K562 (cell line): ENCODE measurements at regions not wholly inside any gene's neighbourhood (a gene's known extent, or its start where the extent isn't known, plus 50 kb on each side); places are given as distances from the start of the nearest gene placed in this dataset.

Source experiments
- ARID1B ChIP-seq: fragments of 450-650 bp; IDR thresholded peaks from 2 replicates; pipeline ENCODE4 v1.6.1; 2016; ENCODE audit warnings: antibody characterized with exemption, mild to moderate bottlenecking, inconsistent platforms
- BCOR ChIP-seq: fragments of 450-650 bp; IDR thresholded peaks from 2 replicates; pipeline ENCODE4 v1.6.1; 2016
- ELF4 ChIP-seq: fragments of 450-650 bp; formaldehyde crosslinking; IDR thresholded peaks from 2 replicates; pipeline ENCODE4 v1.4.0; 2022; ENCODE audit warnings: missing genetic modification characterization
- ETV5 ChIP-seq: sonication (generic); formaldehyde crosslinking; IDR thresholded peaks from 2 replicates; pipeline ENCODE4 v1.4.0; 2020; ENCODE audit warnings: low read depth, mild to moderate bottlenecking, missing genetic modification reagents
- GATA2 ChIP-seq: sonication (generic); formaldehyde crosslinking; IDR thresholded peaks from 2 replicates; pipeline ENCODE4 v1.4.0; 2020; ENCODE audit warnings: mild to moderate bottlenecking, missing genetic modification reagents
- HDAC1 ChIP-seq, 2 experiments: fragments of 450-650 bp; IDR thresholded peaks; 2 replicates each; pipeline ENCODE4 v1.6.1; 2016 to 2017; ENCODE audit warnings: inconsistent platforms in 1 of 2, mild to moderate bottlenecking in 1 of 2, moderate library complexity in 1 of 2
- HDGF ChIP-seq: fragments of 450-650 bp; IDR thresholded peaks from 2 replicates; pipeline ENCODE4 v1.6.1; 2016
- HEY1 ChIP-seq: fragments of 250-450 bp; sonication (Bioruptor Pico); IDR thresholded peaks from 2 replicates; pipeline ENCODE4 v1.5.0; 2020; ENCODE audit warnings: mild to moderate bottlenecking, moderate library complexity, borderline replicate concordance
- HLTF ChIP-seq: fragments of 450-650 bp; IDR thresholded peaks from 2 replicates; pipeline ENCODE4 v1.6.1; 2016
- MLLT1 ChIP-seq, 2 experiments: fragments of 450-650 bp; IDR thresholded peaks; 2 replicates each; pipeline ENCODE4 v1.6.1; 2016
- MYNN ChIP-seq, 2 experiments: sonication (generic); formaldehyde crosslinking in 1 of 2; IDR thresholded peaks; 2 replicates each; pipeline versions ENCODE4 v1.5.0 to v1.6.1; 2016 to 2020; ENCODE audit warnings: antibody characterized with exemption in 1 of 2, missing genetic modification reagents in 1 of 2
- NCOR1 ChIP-seq: fragments of 450-650 bp; IDR thresholded peaks from 2 replicates; pipeline ENCODE4 v1.6.1; 2016; ENCODE audit warnings: mild to moderate bottlenecking, moderate library complexity
- NFE2L1 ChIP-seq: fragments of 450-650 bp; IDR thresholded peaks from 2 replicates; pipeline ENCODE4 v1.6.1; 2016; ENCODE audit warnings: missing genetic modification characterization, low read depth, mild to moderate bottlenecking, missing compliant biosample characterization, moderate library complexity, borderline replicate concordance
- NR2C1 ChIP-seq, 2 experiments: fragments of 450-650 bp; IDR thresholded peaks; 2 replicates each; pipeline ENCODE4 v1.6.1; 2017; ENCODE audit warnings: mild to moderate bottlenecking in 2 of 2, antibody characterized with exemption in 1 of 2, inconsistent platforms in 1 of 2, missing compliant biosample characterization in 1 of 2, missing genetic modification characterization in 1 of 2
- POLR2AphosphoS2 ChIP-seq: IDR thresholded peaks from 2 replicates; pipeline ENCODE4 v1.6.1; 2012; ENCODE audit warnings: low read length, improper control_type of control experiment
- SMAD4 ChIP-seq: fragments of 250-450 bp; sonication (Bioruptor Pico); conservative IDR thresholded peaks from 2 replicates; pipeline ENCODE4 v1.8.0; 2021; ENCODE audit warnings: inconsistent platforms, mild to moderate bottlenecking, moderate library complexity
- SREBF2 ChIP-seq: sonication (generic); formaldehyde crosslinking; IDR thresholded peaks from 2 replicates; pipeline ENCODE4 v1.4.0; 2020; ENCODE audit warnings: mild to moderate bottlenecking, missing genetic modification reagents
- SRSF9 ChIP-seq: fragments of 200-400 bp; formaldehyde crosslinking; IDR thresholded peaks from 2 replicates; pipeline ENCODE4 v1.6.1; 2017; ENCODE audit warnings: low read depth, low read length, borderline replicate concordance
- TCFL5 ChIP-seq: fragments of 250-450 bp; sonication (Bioruptor Pico); conservative IDR thresholded peaks from 2 replicates; pipeline ENCODE4 v1.6.1; 2021; ENCODE audit warnings: mild to moderate bottlenecking, moderate library complexity, matching md5 sums
- TEAD4 ChIP-seq, 2 experiments: sonication (generic) in 1 of 2; formaldehyde crosslinking in 1 of 2; IDR thresholded peaks; 2 replicates each; pipeline versions ENCODE4 v1.6.1 to v1.8.0; 2012 to 2022; ENCODE audit warnings: borderline replicate concordance in 1 of 2, inconsistent platforms in 1 of 2, low read length in 1 of 2, mild to moderate bottlenecking in 1 of 2, missing genetic modification reagents in 1 of 2
- VEZF1 ChIP-seq: fragments of 200-800 bp; sonication (Bioruptor generic); IDR thresholded peaks from 2 replicates; pipeline ENCODE4 v1.6.1; 2017; ENCODE audit warnings: missing genetic modification characterization, missing compliant biosample characterization
- ZNF449 ChIP-seq: fragments of 250-450 bp; sonication (Bioruptor Pico); IDR thresholded peaks from 2 replicates; pipeline ENCODE4 v1.8.0; 2022; ENCODE audit warnings: moderate library complexity, mild to moderate bottlenecking, inconsistent platforms

- TF ChIP-seq SREBF2 (CRISPR knock-in tag) = no peak
- TF ChIP-seq POLR2AphosphoS2 = no peak
- peak; percentile 13; the same call in 1 of the 2 replicates for TF ChIP-seq NCOR1
- TF ChIP-seq SRSF9 = no peak
- TF ChIP-seq NFE2L1 (tag) = no peak
- TF ChIP-seq ELF4 (CRISPR knock-in tag) = 0 out of 2 replicates have a peak, but pooled peaks have one; percentile 44
- TF ChIP-seq HEY1 = no peak
- no peak for TF ChIP-seq BCOR
- TF ChIP-seq HDAC1 (IDR thresholded peaks at IDR 0.05) = 0 out of 4 replicates have a peak, but pooled peaks of 1 of the 2 experiments have one; percentile 23
- no peak for TF ChIP-seq ZNF449
- peak; percentile 62; the same call in 1 of the 2 replicates for TF ChIP-seq SMAD4 (CRISPR knock-in tag)
- no peak for TF ChIP-seq TCFL5 (CRISPR knock-in tag)
- TF ChIP-seq HDGF = 0 out of 2 replicates have a peak, but pooled peaks have one; percentile 64
- TF ChIP-seq GATA2 (CRISPR knock-in tag) = peak; percentile 41; the same call in 1 of the 2 replicates
- peak; percentile 78; the same call in 1 of the 2 replicates for TF ChIP-seq TEAD4 (IDR thresholded peaks at IDR 0.05; ENCODE audit: low read length)
- no peak for TF ChIP-seq TEAD4 (CRISPR knock-in tag; IDR thresholded peaks at IDR 0.05; ENCODE audit: borderline replicate concordance)
- TF ChIP-seq NR2C1 (IDR thresholded peaks at IDR 0.05) = no peak
- 0 out of 2 replicates have a peak, but pooled peaks have one; percentile 37 for TF ChIP-seq NR2C1 (tag; IDR thresholded peaks at IDR 0.05)
- TF ChIP-seq MYNN (IDR thresholded peaks at IDR 0.05) = no peak
- no peak for TF ChIP-seq MYNN (CRISPR knock-in tag; IDR thresholded peaks at IDR 0.05)
- TF ChIP-seq MLLT1 (IDR thresholded peaks at IDR 0.05) = 0 out of 4 replicates have a peak, but pooled peaks of 1 of the 2 experiments have one; percentile 52
- no peak for TF ChIP-seq VEZF1
- TF ChIP-seq HLTF = peak; percentile 23; the same call in 1 of the 2 replicates
- TF ChIP-seq ARID1B = peak; percentile 70
- TF ChIP-seq ETV5 (CRISPR knock-in tag) = 0 out of 2 replicates have a peak, but pooled peaks have one; percentile 20
These were observed 429.4 kb upstream of the PROK2 start (continued) for GRCh38 chr3:72214066-72214951.
